WI38 (cell line): ENCODE measurements at regions not wholly inside any gene's neighbourhood (a gene's known extent, or its start where the extent isn't known, plus 50 kb on each side); places are given as distances from the start of the nearest gene placed in this dataset.
"Not testable (repeated sequence)": the region's sequence is repeated elsewhere in the genome, so short reads cannot be mapped to it uniquely, and the experiment has no call there.

Experiments
- H3K4me3 ChIP-seq: 2 replicates; pipeline ENCODE4 v1.5.1; 2011; ENCODE audit warnings: low read depth, mild to moderate bottlenecking, control low read depth, low read length
- CTCF ChIP-seq: IDR thresholded peaks from 2 replicates; pipeline ENCODE4 v1.5.1; 2012; ENCODE audit warnings: low read depth, mild to moderate bottlenecking, control low read depth, low read length

- no peak for TF ChIP-seq CTCF
Observed at GRCh38 chr4:1566838-1567518, 117.1 kb downstream of the FAM53A start.

GRCh38 chr4:1566301-1566837 lies 117.7 kb downstream of the FAM53A start:
- not testable (repeated sequence) for H3K4me3 ChIP-seq

More at GRCh38 chr4:1566838-1567518, 117.1 kb downstream of the FAM53A start:
- no peak overlapping the region for H3K4me3 ChIP-seq

- no peak overlapping the region for H3K4me3 ChIP-seq
- no peak for TF ChIP-seq CTCF
Observed at GRCh38 chr4:1565598-1566295, 118.4 kb downstream of the FAM53A start.

- H3K4me3 ChIP-seq: no peak overlapping the region
- TF ChIP-seq CTCF: no peak
Observed at GRCh38 chr4:1564535-1565375, 119.4 kb downstream of the FAM53A start.

- no peak overlapping the region for H3K4me3 ChIP-seq
- no peak for TF ChIP-seq CTCF
Observed at GRCh38 chr4:1563768-1564485, 120.2 kb downstream of the FAM53A start.

GRCh38 chr4:1563241-1563640 lies 120.9 kb downstream of the FAM53A start:
- TF ChIP-seq CTCF: no peak

GRCh38 chr4:1562771-1563170 lies 121.3 kb downstream of the FAM53A start:
- H3K4me3 ChIP-seq: no peak overlapping the region
- no peak for TF ChIP-seq CTCF

More at GRCh38 chr4:1563241-1563640, 120.9 kb downstream of the FAM53A start:
- no peak overlapping the region for H3K4me3 ChIP-seq
